Lung (tissue), 11 donors: ENCODE measurements at regions not wholly inside any gene's neighbourhood (a gene's known extent, or its start where the extent isn't known, plus 50 kb on each side); places are given as distances from the start of the nearest gene placed in this dataset.

Source experiments
- ATAC-seq: fragments of 200-7000 bp; cut with Tn5 transposase; one replicate; pipeline ENCODE4 v1.9.1; 2020; ENCODE audit warnings: moderate number of reproducible peaks; ENCODE audit not compliant: insufficient read depth, low FRiP score
- DNase-seq, 3 donors: peaks; one replicate each; pipeline ENCODE4 v3.0.0-alpha.2; 2013 to 2017
- H3K27ac ChIP-seq, 2 donors: one replicate each; pipeline ENCODE4 v1.5.1; 2013; ENCODE audit warnings: mild to moderate bottlenecking in 2 of 2, moderate library complexity in 2 of 2, control low read depth in 1 of 2, inconsistent platforms in 1 of 2, low read depth in 1 of 2, low read length in 1 of 2
- H3K27me3 ChIP-seq, 3 donors: one replicate each; pipeline ENCODE4 v1.5.1; 2013; ENCODE audit warnings: low read length in 2 of 3; ENCODE audit not compliant: control insufficient read depth in 3 of 3, insufficient read depth in 3 of 3
- H3K36me3 ChIP-seq, 4 donors: one replicate each; pipeline ENCODE4 v1.5.1; 2013; ENCODE audit warnings: low read length in 4 of 4, mild to moderate bottlenecking in 1 of 4, moderate library complexity in 1 of 4; ENCODE audit not compliant: control insufficient read depth in 4 of 4, insufficient read depth in 4 of 4
- H3K4me1 ChIP-seq, 5 donors: one replicate each; pipeline ENCODE4 v1.5.1; 2013; ENCODE audit warnings: low read length in 5 of 5, mild to moderate bottlenecking in 2 of 5, moderate library complexity in 1 of 5; ENCODE audit not compliant: control insufficient read depth in 5 of 5, insufficient read depth in 5 of 5
- H3K4me3 ChIP-seq: one replicate; pipeline ENCODE4 v1.5.1; 2013; ENCODE audit warnings: mild to moderate bottlenecking, control low read depth, moderate library complexity
- H3K9ac ChIP-seq, 2 donors: one replicate each; pipeline ENCODE4 v1.5.1; 2013; ENCODE audit warnings: low read length in 2 of 2, control low read depth in 1 of 2; ENCODE audit not compliant: insufficient read depth in 1 of 2
- H3K9me3 ChIP-seq, 4 donors: one replicate each; pipeline ENCODE4 v1.5.1; 2013; ENCODE audit warnings: low read length in 3 of 4, mild to moderate bottlenecking in 1 of 4, moderate library complexity in 1 of 4; ENCODE audit not compliant: control insufficient read depth in 4 of 4, insufficient read depth in 3 of 4
- CTCF ChIP-seq: IDR thresholded peaks from 2 replicates; pipeline ENCODE4 v1.5.1; 2012; ENCODE audit warnings: mild to moderate bottlenecking; ENCODE audit errors: control extremely low read depth, extremely low read depth
- WGBS, 2 donors: extraction: QIAGEN DNeasy Blood & Tissue Kit; methylation state at CpG; one replicate each; pipeline ENCODE4 v1.1.7; 2013; 5-methylcytosine and 5-hydroxymethylcytosine counted together
- donor health status: control.
- donor health status: control.
- donor health status: Bipolar disorder and iron deficiency.
- donor health status: healthy.
- donor health status: DM: yes; HTN: yes; CAD: no.

GRCh38 chr11:134844838-134845237, 432.8 kb upstream of the B3GAT1 start:
- Histone ChIP-seq H3K4me3 (no peak overlapping the region), H3K9ac (no peak overlapping the region), H3K27ac (no peak overlapping the region), H3K36me3 (no peaks in the 10 kb centered on the region), H3K27me3 (no peaks in the 10 kb centered on the region), H3K9me3 (no peaks in the 10 kb centered on the region), H3K4me1 (no peaks in the 10 kb centered on the region)
- no peak for DNase-seq
- no peak for ATAC-seq
- TF ChIP-seq CTCF = no peak
- WGBS, 2 donors = 73 to 79% methylated on average over 8 of the region's 8 CpGs

GRCh38 chr11:134843735-134844134, 431.7 kb upstream of the B3GAT1 start:
- no peak for DNase-seq
- Histone ChIP-seq H3K4me1 (no peaks in the 10 kb centered on the region), H3K27ac (no peak overlapping the region), H3K36me3 (no peaks in the 10 kb centered on the region), H3K9ac (no peak overlapping the region), H3K27me3 (no peaks in the 10 kb centered on the region), H3K4me3 (no peak overlapping the region), H3K9me3 (no peaks in the 10 kb centered on the region)
- 70 to 83% methylated on average over 9 of the region's 9 CpGs for WGBS, 2 donors
- no peak for TF ChIP-seq CTCF
- no peak for ATAC-seq

GRCh38 chr11:134843020-134843419, 431.0 kb upstream of the B3GAT1 start:
- 78 to 92% methylated on average over 8 of the region's 8 CpGs for WGBS, 2 donors

More at GRCh38 chr11:134843020-134843419, 431.0 kb upstream of the B3GAT1 start:
- TF ChIP-seq CTCF = no peak
- Histone ChIP-seq H3K27ac (no peak overlapping the region), H3K9me3 (no peaks in the 10 kb centered on the region), H3K4me1 (no peaks in the 10 kb centered on the region), H3K27me3 (no peaks in the 10 kb centered on the region), H3K4me3 (no peak overlapping the region), H3K36me3 (no peaks in the 10 kb centered on the region), H3K9ac (no peak overlapping the region)
- DNase-seq = no peak
- ATAC-seq = no peak
